ENCODE measurements at regions not wholly inside any gene's neighbourhood (a gene's known extent, or its start where the extent isn't known, plus 50 kb on each side); places are given as distances from the start of the nearest gene placed in this dataset.

DNA sequence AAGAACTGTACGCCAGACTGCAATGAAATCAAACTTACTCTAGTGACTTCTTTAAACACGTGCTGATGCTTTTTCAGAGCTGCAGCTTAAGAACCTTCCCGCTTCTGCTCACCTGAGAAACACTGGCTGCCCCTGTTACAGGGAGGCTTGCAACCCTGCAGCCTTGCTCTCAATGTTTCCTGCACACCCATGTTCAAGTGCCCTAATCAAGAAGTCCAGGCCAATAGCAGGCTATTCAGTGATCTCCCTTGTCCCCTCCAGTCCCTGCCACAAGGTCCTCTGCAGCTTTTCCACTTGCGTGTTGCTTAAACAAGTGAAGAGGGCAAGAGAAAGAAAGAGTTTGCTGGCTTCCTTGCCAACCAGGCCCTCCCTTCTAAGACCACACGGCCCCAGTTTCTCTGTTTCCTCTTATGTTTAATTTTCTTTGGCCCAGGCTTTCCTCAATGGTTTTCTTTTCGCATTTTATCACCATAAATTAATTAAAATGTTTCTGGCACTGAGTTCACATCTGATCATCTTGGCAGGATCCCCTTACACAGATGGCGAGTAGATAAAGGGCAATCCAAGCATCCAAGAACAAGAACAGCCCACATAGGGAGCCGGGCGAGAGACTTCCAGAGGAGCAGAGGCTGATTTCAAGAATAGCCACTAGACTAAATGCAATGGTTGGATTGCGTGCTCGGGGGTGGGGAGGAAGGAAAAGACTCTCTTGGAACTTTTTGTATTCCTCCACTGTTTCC, 82.3 kb upstream of the CDKN3 start:
- TF ChIP-seq, protein P1, sequence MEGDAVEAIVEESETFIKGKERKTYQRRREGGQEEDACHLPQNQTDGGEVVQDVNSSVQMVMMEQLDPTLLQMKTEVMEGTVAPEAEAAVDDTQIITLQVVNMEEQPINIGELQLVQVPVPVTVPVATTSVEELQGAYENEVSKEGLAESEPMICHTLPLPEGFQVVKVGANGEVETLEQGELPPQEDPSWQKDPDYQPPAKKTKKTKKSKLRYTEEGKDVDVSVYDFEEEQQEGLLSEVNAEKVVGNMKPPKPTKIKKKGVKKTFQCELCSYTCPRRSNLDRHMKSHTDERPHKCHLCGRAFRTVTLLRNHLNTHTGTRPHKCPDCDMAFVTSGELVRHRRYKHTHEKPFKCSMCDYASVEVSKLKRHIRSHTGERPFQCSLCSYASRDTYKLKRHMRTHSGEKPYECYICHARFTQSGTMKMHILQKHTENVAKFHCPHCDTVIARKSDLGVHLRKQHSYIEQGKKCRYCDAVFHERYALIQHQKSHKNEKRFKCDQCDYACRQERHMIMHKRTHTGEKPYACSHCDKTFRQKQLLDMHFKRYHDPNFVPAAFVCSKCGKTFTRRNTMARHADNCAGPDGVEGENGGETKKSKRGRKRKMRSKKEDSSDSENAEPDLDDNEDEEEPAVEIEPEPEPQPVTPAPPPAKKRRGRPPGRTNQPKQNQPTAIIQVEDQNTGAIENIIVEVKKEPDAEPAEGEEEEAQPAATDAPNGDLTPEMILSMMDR (IDR thresholded peaks at IDR 0.05 in 8 of 11, conservative IDR thresholded peaks at IDR 0.05 in 3 of 11) = no peak
- TF ChIP-seq POLR2AphosphoS5 (IDR thresholded peaks at IDR 0.05) = no peak
- no peak for TF ChIP-seq POLR2A (IDR thresholded peaks at IDR 0.05)

All from spleen (tissue), 7 donors.